ENCODE measurements at regions not wholly inside any gene's neighbourhood (a gene's known extent, or its start where the extent isn't known, plus 50 kb on each side); places are given as distances from the start of the nearest gene placed in this dataset.

DNA sequence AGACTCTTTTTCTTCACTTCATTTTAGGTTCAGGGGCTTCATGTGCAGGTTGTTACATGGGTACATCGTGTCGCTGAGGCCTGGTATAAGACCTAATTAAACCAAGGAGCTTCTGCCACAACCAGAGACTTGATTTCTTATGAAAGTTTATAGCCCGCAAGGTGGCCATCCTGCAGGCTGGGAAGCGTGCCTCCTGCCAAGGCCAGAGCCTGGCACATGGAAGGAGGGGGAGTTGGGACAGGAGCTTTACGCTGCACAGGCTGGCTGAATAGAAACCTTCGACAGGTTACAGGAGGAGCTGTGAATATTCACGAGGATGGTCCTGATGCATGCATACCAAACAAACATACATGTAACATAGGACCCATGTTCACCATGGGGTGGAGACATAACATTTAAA is 50.1 kb upstream of the SIMC1 start:
- ATAC-seq (no peak), DNase-seq (no peak)
- intact Hi-C loops (cut with DNase I, micrococcal nuclease), result no loop called here

Measured in left colon (tissue), 2 donors.